Ascending aorta (tissue), 2 donors: ENCODE measurements at regions not wholly inside any gene's neighbourhood (a gene's known extent, or its start where the extent isn't known, plus 50 kb on each side); places are given as distances from the start of the nearest gene placed in this dataset.

Experiments used
- DNase-seq, 2 donors: peaks; one replicate each; pipeline ENCODE4 v3.0.0-alpha.2; 2019; ENCODE audit warnings: low spot score in 2 of 2
- H3K27ac ChIP-seq, 2 donors: fragments of 200-600 bp; sonication (generic); one replicate each; pipeline ENCODE4 v1.5.1; 2016 to 2017; ENCODE audit warnings: mild to moderate bottlenecking in 1 of 2
- H3K27me3 ChIP-seq: fragments of 200-600 bp; sonication (generic); one replicate; pipeline ENCODE4 v1.5.1; 2017
- H3K36me3 ChIP-seq, 2 donors: fragments of 200-600 bp; sonication (generic); one replicate each; pipeline ENCODE4 v1.5.1; 2016
- H3K4me1 ChIP-seq, 2 donors: fragments of 200-600 bp; sonication (generic); one replicate each; pipeline ENCODE4 v1.5.1; 2016 to 2017; ENCODE audit warnings: mild to moderate bottlenecking in 1 of 2
- H3K4me3 ChIP-seq, 2 donors: fragments of 200-600 bp; sonication (generic); one replicate each; pipeline ENCODE4 v1.5.1; 2016 to 2017; ENCODE audit warnings: mild to moderate bottlenecking in 1 of 2
- H3K9me3 ChIP-seq, 2 donors: fragments of 200-600 bp; sonication (generic); one replicate each; pipeline ENCODE4 v1.5.1; 2016
- CTCF ChIP-seq, 3 experiments: fragments of 200-600 bp in 2 of 3; fragments of 450-650 bp in 1 of 3; sonication (generic) in 2 of 3; IDR thresholded peaks; one replicate each; pipeline ENCODE4 v1.5.1; 2016 to 2019; ENCODE audit warnings: antibody characterized with exemption in 3 of 3, mild to moderate bottlenecking in 1 of 3, moderate library complexity in 1 of 3
- intact Hi-C: fragments of 100-400 bp; cut with DNase I; formaldehyde crosslinking; loops from one replicate; pipeline ENCODE4 v1.15.1; 2023

GRCh38 chr10:78363190-78363589 is 329.5 kb downstream of the RPS24 start:
- H3K27me3 ChIP-seq = no peaks in the 10 kb centered on the region
- intact Hi-C loops = no loop called here
- H3K4me3 ChIP-seq = no peak overlapping the region
- no peaks in the 10 kb centered on the region for H3K4me1 ChIP-seq
- no peaks in the 10 kb centered on the region for H3K36me3 ChIP-seq
- no peak for TF ChIP-seq CTCF (IDR thresholded peaks at IDR 0.05)
- DNase-seq = no peak
- H3K9me3 ChIP-seq = no peaks in the 10 kb centered on the region
- no peak overlapping the region for H3K27ac ChIP-seq

- intact Hi-C loops = no loop called here
Observed at GRCh38 chr10:78365694-78366093, 332.0 kb downstream of the RPS24 start.

GRCh38 chr10:78366663-78367411 is 333.2 kb downstream of the RPS24 start:
- no peak overlapping the region for H3K4me3 ChIP-seq
- H3K27ac ChIP-seq = no peak overlapping the region
- no peaks in the 10 kb centered on the region for H3K4me1 ChIP-seq

More at GRCh38 chr10:78365694-78366093, 332.0 kb downstream of the RPS24 start:
- Histone ChIP-seq H3K4me3 (no peak overlapping the region), H3K4me1 (no peaks in the 10 kb centered on the region), H3K27ac (no peak overlapping the region), H3K36me3 (no peaks in the 10 kb centered on the region), H3K9me3 (no peaks in the 10 kb centered on the region), H3K27me3 (no peaks in the 10 kb centered on the region)
- no peak for TF ChIP-seq CTCF (IDR thresholded peaks at IDR 0.05)
- DNase-seq = no peak

GRCh38 chr10:78367751-78368150 is 334.1 kb downstream of the RPS24 start:
- Histone ChIP-seq H3K27ac (no peak overlapping the region), H3K27me3 (no peaks in the 10 kb centered on the region), H3K36me3 (no peaks in the 10 kb centered on the region), H3K4me3 (no peak overlapping the region), H3K9me3 (no peaks in the 10 kb centered on the region), H3K4me1 (no peaks in the 10 kb centered on the region)
- intact Hi-C loops = no loop called here
- TF ChIP-seq CTCF (IDR thresholded peaks at IDR 0.05) = no peak
- DNase-seq = no peak

More at GRCh38 chr10:78366663-78367411, 333.2 kb downstream of the RPS24 start:
- TF ChIP-seq CTCF (IDR thresholded peaks at IDR 0.05) = no peak
- intact Hi-C loops = no loop called here
- no peak for DNase-seq
- H3K36me3 ChIP-seq = no peaks in the 10 kb centered on the region
- no peaks in the 10 kb centered on the region for H3K9me3 ChIP-seq
- no peaks in the 10 kb centered on the region for H3K27me3 ChIP-seq

GRCh38 chr10:78371136-78371535 is 337.5 kb downstream of the RPS24 start:
- no peaks in the 10 kb centered on the region for H3K9me3 ChIP-seq
- H3K27me3 ChIP-seq = no peaks in the 10 kb centered on the region
- H3K27ac ChIP-seq = no peak overlapping the region
- no peaks in the 10 kb centered on the region for H3K36me3 ChIP-seq
- TF ChIP-seq CTCF (IDR thresholded peaks at IDR 0.05) = no peak
- intact Hi-C loops = no loop called here
- no peak for DNase-seq
- H3K4me1 ChIP-seq = no peaks in the 10 kb centered on the region
- H3K4me3 ChIP-seq = no peak overlapping the region
